Dedifferentiated amniotic fluid mesenchymal stem cell (primary cell): ENCODE measurements at regions not wholly inside any gene's neighbourhood (a gene's known extent, or its start where the extent isn't known, plus 50 kb on each side); places are given as distances from the start of the nearest gene placed in this dataset.
A peak's percentile ranks its signal among the peaks of the same experiment; 100 is the strongest.
"Not testable (repeated sequence)": the region's sequence is repeated elsewhere in the genome, so short reads cannot be mapped to it uniquely, and the experiment has no call there.

Source experiments
- DNase-seq: peaks from one replicate; pipeline ENCODE4 v3.0.0-alpha.2; 2016; ENCODE audit errors: extremely low spot score

DNA sequence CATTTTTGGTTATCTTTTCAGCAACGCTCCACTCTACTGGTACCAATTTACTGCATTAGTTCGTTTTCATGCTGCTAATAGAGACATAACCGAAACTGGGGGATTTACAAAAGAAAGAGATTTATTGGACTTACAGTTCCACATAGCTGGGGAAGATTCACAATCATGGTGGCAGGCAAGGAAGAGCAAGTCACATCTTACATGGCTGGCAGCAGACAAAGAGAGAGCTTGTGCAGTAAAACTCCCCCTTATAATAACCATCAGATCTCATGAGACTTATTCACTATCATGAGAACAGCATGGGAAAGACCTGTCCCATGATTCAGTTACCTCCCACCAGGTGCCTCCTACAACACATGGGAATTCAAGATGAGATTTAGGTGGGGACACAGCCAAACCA lies 1474.2 kb upstream of the NUDT12 start:
- DNase-seq: not testable (repeated sequence)

DNA sequence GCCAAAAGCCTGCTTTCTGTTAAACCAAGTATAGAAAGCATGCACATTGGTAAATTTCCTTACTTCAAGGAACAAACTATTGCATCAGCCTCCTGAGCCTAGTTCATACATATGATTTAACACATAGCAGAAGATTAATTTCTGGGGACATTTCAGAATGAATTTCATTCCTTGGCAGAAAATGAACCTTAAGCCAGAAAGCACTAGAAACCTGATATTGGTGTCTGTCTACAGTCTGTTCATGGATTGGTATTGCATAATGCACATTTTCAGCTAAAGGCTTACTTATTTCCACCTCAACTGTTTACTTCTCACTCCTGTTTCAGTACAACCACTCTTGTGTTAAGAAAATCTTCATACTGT lies 1471.8 kb upstream of the NUDT12 start:
- DNase-seq: peak; percentile 88

DNA sequence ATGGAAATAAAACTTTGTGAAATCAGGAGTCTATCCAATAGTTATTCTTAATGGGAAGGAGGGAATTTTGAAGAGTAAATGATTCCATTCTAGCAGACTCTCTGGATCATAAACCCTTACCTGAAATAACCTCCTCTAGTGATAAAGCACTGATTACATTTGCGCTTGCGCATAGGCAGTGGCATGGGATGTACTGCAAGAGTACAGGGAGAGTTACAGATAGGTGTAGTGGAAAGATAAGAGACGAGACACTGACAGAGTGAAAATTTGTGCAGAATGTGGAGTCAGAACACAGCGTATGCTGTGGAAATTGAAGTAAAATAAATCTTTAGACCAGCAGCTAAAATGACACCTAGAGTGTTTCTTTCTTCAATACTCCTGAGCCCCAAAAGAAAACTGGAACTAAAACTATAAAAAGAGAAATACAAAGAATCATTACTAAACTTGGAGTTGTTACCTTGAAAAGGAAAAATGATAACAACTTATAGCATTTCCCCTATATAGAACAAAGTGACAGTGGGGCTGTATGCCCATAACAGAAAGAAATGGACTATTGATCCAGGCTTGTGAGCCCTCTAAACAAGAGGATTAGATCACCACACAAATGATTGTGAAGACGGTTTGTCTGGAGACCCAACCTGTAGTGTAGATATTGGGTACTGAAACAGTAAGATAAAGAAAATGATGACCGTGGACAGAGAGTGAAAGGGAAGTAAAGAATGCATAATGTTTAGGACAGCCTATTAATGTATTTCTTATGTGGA lies 1471.2 kb upstream of the NUDT12 start:
- DNase-seq: no peak

DNA sequence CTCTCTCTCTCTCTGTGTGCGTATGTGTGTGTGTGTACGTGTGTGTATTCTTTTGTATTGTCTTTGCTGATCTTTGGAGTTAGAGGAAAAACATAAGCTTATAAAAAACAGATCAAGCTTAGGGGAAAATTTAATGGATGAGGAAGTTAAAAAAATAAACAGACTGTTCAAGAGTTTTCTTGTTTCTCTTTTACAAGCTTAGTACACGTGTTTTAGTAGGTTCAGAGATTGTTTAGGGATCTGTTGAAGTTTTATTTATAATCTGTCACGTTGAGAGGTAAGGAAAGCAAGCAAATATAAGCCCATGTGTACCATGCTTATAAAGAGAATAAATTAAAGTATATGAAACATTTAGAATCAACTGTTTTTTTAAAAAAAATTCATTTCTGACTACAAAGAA lies 1470.3 kb upstream of the NUDT12 start:
- DNase-seq: no peak

DNA sequence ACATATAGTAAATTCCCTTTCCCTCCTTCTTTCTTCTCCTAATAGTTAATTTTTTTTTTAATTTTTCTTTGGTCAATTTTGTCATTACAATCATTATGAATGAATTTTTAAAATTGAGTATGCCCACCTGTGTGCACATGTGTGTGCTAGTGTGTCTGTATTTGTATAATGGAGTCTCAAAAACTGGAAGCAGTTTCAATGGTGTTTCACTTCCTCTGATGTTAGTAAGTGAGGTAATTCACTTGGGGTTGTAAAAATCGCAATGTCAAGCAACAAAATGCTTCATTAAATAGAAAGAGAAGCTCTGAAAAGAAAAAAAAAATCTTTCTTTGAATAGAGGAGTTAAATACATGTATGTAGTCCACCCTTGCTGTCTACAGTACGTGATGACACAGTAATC lies 1467.6 kb upstream of the NUDT12 start:
- DNase-seq: no peak

DNA sequence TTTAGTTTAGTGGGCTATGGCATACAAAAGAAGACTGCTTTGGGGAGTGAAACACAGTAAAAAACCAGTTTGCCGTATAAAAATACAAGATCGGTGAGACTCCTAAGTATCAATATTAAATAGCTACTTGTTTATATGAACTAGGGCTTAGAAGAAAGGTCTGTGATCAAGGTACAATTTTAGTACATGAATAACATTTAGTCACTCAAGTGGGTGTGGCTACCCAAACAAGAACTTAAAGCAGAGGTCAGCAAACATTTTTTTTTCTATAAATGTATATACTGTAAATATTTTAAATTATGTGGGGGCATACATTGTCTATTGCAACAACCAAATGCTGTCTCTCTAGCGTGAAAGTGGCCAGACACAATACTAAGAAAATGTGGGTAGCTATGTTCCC lies 1452.5 kb upstream of the NUDT12 start:
- DNase-seq: no peak

DNA sequence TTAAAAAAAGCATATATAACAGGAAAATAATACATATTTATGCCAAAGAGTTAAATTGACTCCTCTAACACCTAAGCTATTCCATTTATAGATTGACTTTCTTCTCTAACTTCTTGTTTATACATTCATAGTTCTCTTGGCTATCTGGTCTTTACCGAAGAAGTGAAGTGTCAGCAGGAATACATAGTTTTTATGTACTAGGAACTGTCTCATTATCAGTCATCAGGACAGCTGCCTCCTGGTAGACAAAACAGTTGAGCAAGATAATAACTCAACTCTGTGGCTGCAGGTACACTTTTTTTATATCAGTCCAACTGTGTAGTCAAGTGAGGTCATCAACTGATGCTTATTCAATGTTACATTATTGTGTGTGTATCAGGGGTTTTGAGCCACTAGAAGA lies 1436.0 kb upstream of the NUDT12 start:
- DNase-seq: no peak

DNA sequence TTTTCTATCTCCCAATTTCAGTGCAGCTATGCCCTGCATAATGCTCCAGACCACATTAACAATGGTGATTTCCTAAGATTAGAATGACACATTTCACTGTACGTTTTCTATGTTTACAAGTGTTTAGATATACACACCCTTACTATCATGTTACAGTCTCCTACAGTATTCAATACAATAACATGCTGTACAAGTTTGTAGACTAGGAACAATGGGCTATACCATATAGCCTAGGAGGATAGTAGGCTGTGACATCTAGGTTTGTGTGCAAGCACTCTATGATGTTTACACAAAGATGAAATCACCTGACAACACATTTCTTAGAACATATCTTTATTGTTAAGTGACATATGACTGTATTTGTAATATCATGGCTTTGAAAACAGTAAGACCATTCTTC lies 1435.6 kb upstream of the NUDT12 start:
- DNase-seq: no peak

DNA sequence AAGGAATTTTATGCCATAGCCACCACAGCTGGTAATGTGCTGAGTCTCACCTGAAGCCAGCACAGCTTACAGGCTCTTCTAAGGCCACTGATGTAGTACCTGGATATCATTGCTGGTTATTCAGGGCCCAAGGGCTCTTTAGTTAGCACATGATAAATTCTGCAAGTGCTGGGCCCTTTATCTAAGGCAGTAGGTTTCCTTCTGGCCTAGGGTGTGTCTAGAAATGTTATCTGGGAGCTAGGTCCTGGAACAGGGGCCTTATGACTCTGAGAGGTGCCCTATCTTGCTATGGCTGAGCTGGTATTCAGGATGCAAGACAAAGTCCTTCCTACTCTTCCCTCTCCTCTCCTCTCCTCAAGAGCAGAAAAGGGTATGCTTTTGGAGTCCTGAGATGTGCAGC lies 1424.5 kb upstream of the NUDT12 start:
- no peak for DNase-seq

DNA sequence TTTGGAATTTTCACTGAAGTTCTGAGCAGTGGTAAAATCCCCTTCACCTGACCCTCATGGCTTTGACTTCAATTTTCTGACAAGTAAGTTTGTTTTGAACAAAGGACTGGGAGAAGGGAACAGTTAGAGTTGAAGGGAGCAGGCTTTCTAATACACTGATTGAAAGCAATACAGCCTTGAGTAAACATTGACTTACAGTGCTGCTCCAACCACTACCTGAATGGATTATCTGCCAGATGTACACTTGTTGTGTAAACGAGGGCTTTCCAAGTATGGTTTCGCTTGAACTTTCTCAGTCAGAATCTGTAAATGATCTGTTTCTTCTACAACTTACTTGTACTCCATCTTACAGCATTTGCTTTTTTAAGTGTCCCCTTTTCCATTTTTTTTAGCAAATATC lies 1414.9 kb upstream of the NUDT12 start:
- DNase-seq: no peak

DNA sequence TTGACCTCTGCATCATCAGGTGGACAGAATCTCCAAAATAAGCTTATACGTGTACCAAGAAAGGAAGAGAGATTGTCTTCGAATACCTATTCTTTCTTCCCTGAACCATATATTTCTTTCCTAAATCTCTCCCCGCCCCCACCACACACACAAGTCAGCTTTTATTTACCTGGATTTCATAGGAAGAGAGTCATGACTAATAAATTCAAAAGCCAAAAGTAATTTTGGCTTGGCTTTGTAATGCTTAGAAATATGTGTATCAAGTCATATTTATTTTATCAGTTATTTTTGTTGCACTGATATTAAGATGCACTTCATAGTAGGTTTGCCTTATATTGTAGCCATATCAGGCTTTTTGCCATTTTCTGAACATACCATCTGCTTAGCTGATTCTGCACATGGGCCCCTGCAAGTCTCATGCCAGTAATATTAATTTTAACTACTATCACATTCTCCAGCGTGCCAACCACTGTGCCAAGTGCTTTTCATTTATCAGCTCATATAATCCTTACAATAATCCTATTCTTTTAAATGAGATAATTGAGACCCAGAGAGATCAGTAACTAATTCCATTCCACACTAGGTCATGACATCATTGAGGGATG lies 1405.3 kb upstream of the NUDT12 start:
- no peak for DNase-seq

DNA sequence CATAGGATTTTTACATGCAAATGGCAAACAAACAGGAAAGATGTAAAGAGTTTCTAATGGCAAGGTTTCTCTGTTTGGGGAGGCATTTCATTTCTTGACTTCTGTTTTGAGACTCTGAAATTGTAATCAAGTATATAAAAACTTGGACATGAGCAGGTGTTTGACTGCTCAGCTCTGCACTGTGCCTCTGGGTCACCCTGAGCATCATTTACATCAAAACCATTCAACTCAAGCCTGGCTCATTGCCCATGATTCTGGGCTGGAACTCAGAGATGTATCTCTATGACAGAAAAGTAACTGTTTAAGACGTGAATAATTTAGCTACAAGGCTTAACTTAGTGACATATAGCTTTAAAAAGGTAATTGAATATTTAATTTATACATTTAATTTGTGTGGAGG lies 1402.4 kb upstream of the NUDT12 start:
- no peak for DNase-seq

DNA sequence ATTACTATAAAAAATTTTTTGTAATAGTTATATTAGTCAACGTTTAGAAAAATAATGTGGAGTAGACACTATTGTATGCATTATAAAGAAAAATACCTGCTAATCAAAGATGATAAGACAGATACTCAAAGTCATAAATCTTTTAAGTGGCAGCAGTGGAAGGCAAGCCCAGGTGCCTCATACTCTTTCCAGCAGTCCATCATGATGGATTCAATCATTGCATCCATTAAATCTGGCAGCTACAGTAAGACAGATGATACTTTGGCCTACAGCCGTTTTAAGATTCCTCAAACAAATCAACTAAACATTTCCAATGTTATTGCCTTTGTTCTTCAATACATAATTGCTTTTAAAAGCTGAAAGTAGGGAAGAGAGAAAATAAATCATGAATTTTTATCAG lies 1392.9 kb upstream of the NUDT12 start:
- DNase-seq: no peak

DNA sequence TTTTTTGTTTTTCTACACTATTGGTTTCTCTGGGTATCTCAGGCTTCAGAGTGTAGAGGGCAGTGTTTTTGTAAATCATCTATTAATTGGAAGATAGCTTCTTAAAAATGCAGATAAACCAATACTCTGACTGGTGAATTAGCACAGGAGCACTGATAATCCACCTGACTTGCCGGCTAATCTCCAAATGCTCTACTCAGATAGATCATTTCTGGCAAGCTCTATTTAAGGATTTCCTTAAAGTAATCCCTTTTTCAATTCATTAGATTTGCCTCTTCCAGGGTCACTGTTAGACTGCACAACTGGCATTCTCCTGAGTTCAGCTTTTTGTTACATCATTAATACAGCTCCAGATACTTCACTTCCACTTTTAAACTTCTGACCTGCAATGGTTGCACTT lies 1390.3 kb upstream of the NUDT12 start:
- DNase-seq: no peak

DNA sequence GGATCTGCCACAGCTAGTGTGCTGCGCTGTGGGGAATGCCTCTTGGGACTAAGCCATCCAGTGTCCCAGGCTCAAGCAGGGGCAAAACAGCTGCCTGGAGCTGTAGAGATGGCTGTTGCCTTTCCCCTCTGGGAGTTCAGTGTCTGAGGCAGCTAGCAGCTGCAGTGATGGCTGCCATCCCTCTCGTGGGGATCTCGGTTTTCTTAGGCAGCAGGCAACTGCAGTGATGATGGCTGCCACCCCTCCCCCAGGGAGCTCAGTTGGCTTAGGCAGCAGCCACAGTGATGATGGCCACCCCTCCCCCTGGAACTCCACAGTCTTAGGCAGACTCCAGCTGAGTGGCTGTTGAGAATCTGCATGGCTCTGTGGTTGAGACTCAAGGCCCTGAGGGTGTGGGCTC lies 1389.2 kb upstream of the NUDT12 start:
- DNase-seq: no peak

DNA sequence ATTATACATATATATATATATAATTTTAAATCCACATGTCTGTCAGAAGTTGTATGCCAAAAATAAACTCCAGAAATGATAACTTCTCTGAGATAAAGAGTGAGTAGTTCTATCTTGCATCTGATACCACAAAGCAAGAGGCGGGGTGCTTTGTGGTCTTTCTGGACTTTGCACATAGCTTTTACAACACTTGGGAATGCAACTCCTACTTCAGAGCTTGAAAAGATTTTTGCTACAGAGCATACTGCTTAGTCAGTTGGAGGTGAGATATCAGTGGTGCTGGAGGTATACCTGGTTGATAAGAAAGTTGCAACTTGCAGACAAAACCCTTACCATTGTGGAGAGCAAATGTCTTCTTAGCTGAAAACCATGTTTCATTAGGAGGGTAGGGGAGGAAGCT lies 1384.5 kb upstream of the NUDT12 start:
- DNase-seq: no peak

DNA sequence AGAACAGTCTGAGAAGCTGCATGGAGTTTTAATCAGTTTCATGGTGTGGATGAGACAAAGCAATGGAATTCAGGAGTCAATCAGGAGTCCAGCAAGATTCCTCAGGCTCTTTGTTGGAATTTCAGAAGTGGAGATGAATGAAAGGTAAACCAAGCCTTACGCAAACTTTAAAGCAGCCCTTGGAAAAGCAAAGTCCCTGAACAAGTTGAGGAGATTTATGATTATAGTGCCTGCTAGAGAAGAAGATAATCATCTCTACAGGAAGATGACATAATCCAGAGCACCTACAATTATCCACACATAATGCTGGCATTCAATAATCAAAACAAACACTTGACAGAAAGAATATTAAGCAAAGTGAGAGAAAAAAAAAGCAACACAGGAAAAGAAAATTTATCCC lies 1380.1 kb upstream of the NUDT12 start:
- no peak for DNase-seq

DNA sequence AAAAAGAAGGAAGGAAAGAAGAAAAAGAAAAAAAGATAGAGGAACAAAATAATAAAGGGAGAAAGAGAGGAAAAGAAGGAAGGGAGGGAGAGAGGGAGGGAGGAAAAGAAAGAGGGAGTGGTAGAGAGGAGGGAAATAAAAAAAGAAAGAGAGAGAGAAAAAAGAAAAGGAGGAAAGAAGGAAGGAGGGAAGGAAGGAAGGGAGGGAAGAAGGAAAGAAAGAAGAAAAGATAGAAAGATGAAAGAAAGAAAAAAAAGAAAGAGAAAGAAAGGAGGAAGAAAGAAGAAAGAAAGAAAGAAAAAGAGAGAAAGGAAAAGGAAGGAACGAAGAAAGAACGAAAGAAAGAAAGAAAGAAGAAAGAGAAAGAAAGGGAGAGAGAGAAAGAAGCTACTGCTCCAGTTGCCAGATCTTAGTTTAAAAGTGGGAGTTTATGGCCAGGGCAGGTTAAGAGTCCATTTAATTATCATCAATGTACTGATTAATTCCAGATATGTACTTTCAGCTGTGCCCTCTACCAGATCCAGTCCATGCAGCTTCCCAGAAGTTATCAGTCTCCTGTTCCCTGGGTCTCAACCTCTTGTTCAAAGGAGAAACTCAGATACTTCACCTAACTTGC lies 1378.5 kb upstream of the NUDT12 start:
- no peak for DNase-seq

DNA sequence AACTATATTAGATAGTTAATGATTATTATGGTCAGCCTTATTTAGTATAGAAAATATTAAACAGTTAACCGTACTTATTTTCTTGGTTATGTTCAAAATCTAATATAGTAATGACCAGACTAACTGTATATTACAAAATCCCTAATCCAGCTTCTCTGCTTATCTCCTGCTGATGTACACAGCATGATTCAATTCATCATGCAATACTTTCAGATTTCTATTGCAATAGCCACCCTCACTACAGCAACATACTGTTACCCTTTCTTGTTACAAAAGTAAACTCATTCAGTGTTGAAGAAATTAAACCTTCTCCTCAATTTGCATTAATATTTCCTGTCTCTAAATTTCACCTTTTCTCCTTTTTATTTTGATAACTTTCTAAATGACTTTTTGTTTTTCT lies 1375.0 kb upstream of the NUDT12 start:
- peak; percentile 17 for DNase-seq

DNA sequence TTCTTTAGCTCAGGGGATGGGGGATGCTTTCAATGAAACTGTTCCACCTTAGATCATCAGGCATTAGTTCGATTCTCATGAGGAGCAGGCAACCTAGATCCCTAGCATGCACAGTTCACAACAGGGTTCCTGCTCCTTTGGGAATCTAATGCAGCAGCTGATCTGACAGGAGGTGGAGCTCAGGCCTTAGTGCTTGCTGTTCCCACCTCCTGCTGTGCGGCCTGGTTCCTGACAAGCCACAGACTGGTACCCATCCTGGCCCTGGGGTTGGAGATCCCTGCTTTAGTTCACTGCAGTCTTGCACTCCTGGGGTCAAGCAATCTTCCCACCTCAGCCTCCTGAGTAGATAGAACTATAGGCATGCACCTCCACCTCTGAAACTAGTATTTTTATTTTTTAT lies 1369.8 kb upstream of the NUDT12 start:
- DNase-seq: no peak

DNA sequence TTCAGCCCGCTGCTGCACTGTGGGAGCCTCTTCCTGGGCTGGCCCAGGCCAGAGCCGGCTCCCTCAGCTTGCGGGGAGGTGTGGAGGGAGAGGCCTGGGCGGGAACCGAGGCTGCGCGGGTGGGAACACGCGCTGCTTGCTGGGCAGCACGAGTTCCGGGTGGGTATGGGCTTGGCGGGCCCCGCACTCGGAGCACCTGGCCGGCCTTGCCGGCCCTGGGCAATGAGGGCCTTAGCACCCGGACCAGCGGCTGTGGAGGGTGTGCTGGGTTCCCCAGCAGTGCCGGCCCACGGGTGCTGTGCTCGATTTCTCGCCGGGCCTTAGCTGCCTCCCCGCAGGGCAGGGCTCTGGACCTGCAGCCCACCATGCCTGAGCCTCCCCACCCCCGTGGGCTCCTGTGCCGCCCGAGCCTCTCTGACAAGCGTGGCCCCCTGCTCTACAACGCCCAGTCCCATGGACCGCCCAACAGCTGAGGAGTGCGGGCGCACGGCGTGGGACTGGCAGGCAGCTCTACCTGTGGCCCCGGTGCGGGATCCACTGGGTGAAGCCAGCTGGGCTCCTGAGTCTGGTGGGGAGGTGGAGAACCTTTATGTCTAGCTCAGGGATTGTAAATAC lies 1366.4 kb upstream of the NUDT12 start:
- DNase-seq: no peak

DNA sequence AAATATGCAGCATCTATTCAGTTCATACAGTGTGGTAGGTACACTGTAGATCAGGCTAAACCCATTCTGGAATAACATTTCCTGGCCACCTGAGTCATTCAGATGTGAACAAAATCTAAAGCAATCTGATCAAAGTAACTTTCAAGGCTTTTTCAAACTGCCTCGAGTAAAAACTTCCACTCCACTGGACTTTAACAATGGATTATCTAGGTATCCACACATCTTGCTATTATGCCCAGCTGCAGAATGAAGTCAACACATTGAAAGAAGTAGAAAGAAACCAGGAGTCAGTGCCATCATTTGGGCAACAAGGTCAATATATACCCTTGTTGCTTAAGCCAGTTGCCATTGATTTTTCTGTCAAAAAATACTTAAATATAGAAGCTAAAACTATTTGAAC lies 1352.6 kb upstream of the NUDT12 start:
- DNase-seq: no peak

DNA sequence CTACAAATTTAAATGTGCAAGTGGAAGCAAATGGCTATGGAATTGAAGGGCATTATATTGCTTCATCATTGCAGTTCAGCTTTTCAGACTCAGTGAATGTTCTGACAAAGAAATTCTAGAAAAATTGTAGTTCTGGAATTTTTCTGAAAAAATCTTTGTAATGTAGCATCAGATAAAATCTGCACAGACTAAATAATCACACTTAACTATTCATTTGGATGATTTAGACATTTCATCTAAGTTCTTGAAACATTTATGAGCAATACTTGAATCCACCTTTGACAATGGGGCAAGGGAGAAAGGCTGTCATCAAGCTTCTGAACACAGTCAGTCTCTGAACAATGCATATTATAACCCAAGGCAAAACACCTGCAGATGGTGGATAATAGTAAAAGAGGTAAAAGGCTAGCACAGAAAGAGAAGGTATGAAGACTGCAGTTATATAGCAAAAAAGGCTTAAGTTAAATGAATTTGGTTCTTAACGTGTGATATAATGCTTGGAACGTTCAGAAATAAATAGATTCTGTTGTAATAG lies 1352.0 kb upstream of the NUDT12 start:
- DNase-seq: no peak
